NCI-H226 (cell line): ENCODE measurements at regions not wholly inside any gene's neighbourhood (a gene's known extent, or its start where the extent isn't known, plus 50 kb on each side); places are given as distances from the start of the nearest gene placed in this dataset.

ENCODE experiments used
- DNase-seq: peaks from one replicate; pipeline ENCODE4 v3.0.0-alpha.2; 2015

GRCh38 chr2:56713161-56713676, 529.4 kb downstream of the CCDC85A start:
- no peak for DNase-seq

GRCh38 chr2:56713978-56714377, 530.2 kb downstream of the CCDC85A start:
- no peak for DNase-seq

GRCh38 chr2:56714400-56714799, 530.6 kb downstream of the CCDC85A start:
- DNase-seq: no peak

GRCh38 chr2:56715683-56716082, 531.9 kb downstream of the CCDC85A start:
- no peak for DNase-seq

GRCh38 chr2:56718413-56718812, 534.6 kb downstream of the CCDC85A start:
- DNase-seq: no peak

- DNase-seq: no peak
These were observed 545.4 kb downstream of the CCDC85A start for GRCh38 chr2:56729212-56729611.

- no peak for DNase-seq
These were observed 549.2 kb downstream of the CCDC85A start for GRCh38 chr2:56732946-56733345.

GRCh38 chr2:56739413-56739812, 555.6 kb downstream of the CCDC85A start:
- DNase-seq: no peak

- DNase-seq: peak; percentile 97
These were observed 557.9 kb downstream of the CCDC85A start for GRCh38 chr2:56741601-56742102.

GRCh38 chr2:56743807-56744206, 560.0 kb downstream of the CCDC85A start:
- no peak for DNase-seq

- DNase-seq: peak; percentile 33
These were observed 565.5 kb downstream of the CCDC85A start for GRCh38 chr2:56749152-56749752.

- no peak for DNase-seq
These were observed 569.4 kb downstream of the CCDC85A start for GRCh38 chr2:56753182-56753581.

GRCh38 chr2:56754066-56754615, 570.4 kb downstream of the CCDC85A start:
- no peak for DNase-seq

- DNase-seq: no peak
These were observed 570.8 kb downstream of the CCDC85A start for GRCh38 chr2:56754627-56755026.

GRCh38 chr2:56757884-56758545, 574.2 kb downstream of the CCDC85A start:
- no peak for DNase-seq

- no peak for DNase-seq
These were observed 579.9 kb downstream of the CCDC85A start for GRCh38 chr2:56763683-56764082.

- DNase-seq: no peak
These were observed 585.2 kb downstream of the CCDC85A start for GRCh38 chr2:56768973-56769372.

- DNase-seq: peak; percentile 83
These were observed 586.7 kb downstream of the CCDC85A start for GRCh38 chr2:56770490-56770889.

- no peak for DNase-seq
These were observed 600.3 kb downstream of the CCDC85A start for GRCh38 chr2:56784046-56784445.

- no peak for DNase-seq
These were observed 617.4 kb downstream of the CCDC85A start for GRCh38 chr2:56801214-56801613.

- DNase-seq: no peak
These were observed 618.0 kb downstream of the CCDC85A start for GRCh38 chr2:56801770-56802169.

- DNase-seq: no peak
These were observed 619.8 kb downstream of the CCDC85A start for GRCh38 chr2:56803596-56803995.

GRCh38 chr2:56806924-56807323, 623.1 kb downstream of the CCDC85A start:
- DNase-seq: peak; percentile 10

GRCh38 chr2:56807861-56808260, 624.1 kb downstream of the CCDC85A start:
- DNase-seq: no peak
